HepG2 (cell line): ENCODE measurements at regions not wholly inside any gene's neighbourhood (a gene's known extent, or its start where the extent isn't known, plus 50 kb on each side); places are given as distances from the start of the nearest gene placed in this dataset.

ENCODE experiments used
- ATAC-seq: fragments of 200-7000 bp; cut with Tn5 transposase; 3 replicates; pipeline ENCODE4 v1.9.1; 2020; ENCODE audit warnings: mild to moderate bottlenecking, moderate library complexity
- BruUV-seq: library from RNA; stranded (reverse); fragments of 400-500 nt; replicated peaks from 2 replicates; lab custom pipeline; 2021; lab: Mats Ljungman, UMichigan
- CTCF ChIA-PET: fragments of 300-600 bp; formaldehyde crosslinking; extraction: SDS; loops from one replicate; lab custom pipeline; 2021; ENCODE audit warnings: low total read pairs, inconsistent platforms, low intra/inter-chr PET ratio; lab: Yijun Ruan, JAX
- POLR2A ChIA-PET: fragments of 350-600 bp; sonication (Branson Sonifier 250); formaldehyde crosslinking; loops from one replicate; lab custom pipeline; 2020; ENCODE audit warnings: antibody characterized with exemption, inconsistent platforms; lab: Yijun Ruan, JAX
- DNase-seq: peaks from one replicate; pipeline ENCODE4 v3.0.0-alpha.2; 2015; ENCODE audit warnings: low spot score
- FAIRE-seq: peaks from 3 replicates; lab custom pipeline; 2011; peaks lifted over from hg19 to GRCh38; lab: Jason Lieb, UNC
- H2AFZ ChIP-seq: one replicate; pipeline ENCODE4 v1.6.1; 2011; ENCODE audit warnings: low read length, inconsistent platforms
- H3K27ac ChIP-seq: fragments of 300-600 bp; 3 replicates; pipeline ENCODE4 v1.8.0; 2011; ENCODE audit warnings: mixed run types, mild to moderate bottlenecking, mixed read lengths, low read length, inconsistent platforms; ENCODE audit not compliant: insufficient read depth; ENCODE audit errors: extremely low read length
- H3K27me3 ChIP-seq, 2 experiments: fragments of 200-600 bp in 1 of 2; 2 replicates in 1 of 2; 3 replicates in 1 of 2; pipeline versions ENCODE4 v1.6.0 to v1.8.0; 2011; ENCODE audit warnings: low read length in 2 of 2, mild to moderate bottlenecking in 2 of 2, moderate library complexity in 2 of 2, inconsistent platforms in 1 of 2; ENCODE audit not compliant: insufficient read depth in 2 of 2, control insufficient read depth in 1 of 2
- H3K36me3 ChIP-seq, 2 experiments: fragments of 200-600 bp in 1 of 2; replicated peaks in 1 of 2; 2 replicates in 1 of 2; 3 replicates in 1 of 2; pipeline versions ENCODE4 v1.5.1 to v1.8.0; 2011; ENCODE audit warnings: low read length in 2 of 2, inconsistent platforms in 1 of 2; ENCODE audit not compliant: insufficient read depth in 2 of 2, control insufficient read depth in 1 of 2
- H3K4me1 ChIP-seq: 2 replicates; pipeline ENCODE4 v1.5.1; 2012; ENCODE audit warnings: low read length, inconsistent platforms; ENCODE audit not compliant: insufficient read depth
- H3K4me2 ChIP-seq: 2 replicates; pipeline ENCODE4 v1.6.0; 2011; ENCODE audit warnings: low read depth, low read length, inconsistent platforms
- H3K4me3 ChIP-seq, 3 experiments: fragments of 200-600 bp in 1 of 3; sonication (generic), shearing (Covaris generic) in 1 of 3; replicated peaks in 1 of 3; 2 replicates each; pipeline ENCODE4 v1.5.1; 2011 to 2016; ENCODE audit warnings: low read length in 3 of 3, inconsistent platforms in 2 of 3, low read depth in 2 of 3, mild to moderate bottlenecking in 2 of 3, control low read depth in 1 of 3, mixed read lengths in 1 of 3; ENCODE audit not compliant: insufficient read depth in 1 of 3
- H3K79me2 ChIP-seq: one replicate; pipeline ENCODE4 v1.6.1; 2011; ENCODE audit warnings: low read length, inconsistent platforms; ENCODE audit not compliant: insufficient read depth
- H3K9ac ChIP-seq: 2 replicates; pipeline ENCODE4 v1.6.0; 2011; ENCODE audit warnings: mild to moderate bottlenecking, low read depth, low read length, inconsistent platforms; ENCODE audit not compliant: insufficient read depth
- H3K9me3 ChIP-seq: 2 replicates; pipeline ENCODE4 v1.5.1; 2012; ENCODE audit warnings: mild to moderate bottlenecking, low read length
- H4K20me1 ChIP-seq: 2 replicates; pipeline ENCODE4 v1.6.0; 2011; ENCODE audit warnings: inconsistent platforms, mild to moderate bottlenecking, low read length, moderate library complexity; ENCODE audit not compliant: insufficient read depth
- MYNN ChIP-seq: sonication (generic); formaldehyde crosslinking; IDR thresholded peaks from 2 replicates; pipeline ENCODE4 v1.4.0; 2020; ENCODE audit warnings: mild to moderate bottlenecking, low read depth, missing genetic modification reagents
- THAP11 ChIP-seq: IDR thresholded peaks from 2 replicates; pipeline ENCODE4 v1.6.1; 2016; ENCODE audit warnings: missing biosample characterization, missing genetic modification reagents
- ZNF143 ChIP-seq: sonication (generic); formaldehyde crosslinking; IDR thresholded peaks from 2 replicates; pipeline ENCODE4 v1.4.0; 2020; ENCODE audit warnings: missing genetic modification reagents
- WGBS: methylation state at CpG from one replicate; pipeline ENCODE4 v1.1.6; 2017; ENCODE audit warnings: low lambda C conversion rate; 5-methylcytosine and 5-hydroxymethylcytosine counted together
- in situ Hi-C: cut with HindIII; loops from 2 replicates; pipeline ENCODE4 v1.10.0; 2017; ENCODE audit warnings: low pct_unique_long_range_greater_than_20kb; ENCODE audit not compliant: extremely low pct_ligation_motif_present
- intact Hi-C: fragments of 100-400 bp; cut with micrococcal nuclease; formaldehyde crosslinking; loops from one replicate; pipeline ENCODE4 v1.10.0; 2022; ENCODE audit not compliant: unreplicated experiment
- TF ChIP-seq, protein P1 (sequence below), 2 experiments: sonication (generic) in 1 of 2; formaldehyde crosslinking in 1 of 2; IDR thresholded peaks; 2 replicates each; pipeline versions ENCODE4 v1.4.0 to v1.6.1; 2016 to 2020; ENCODE audit warnings: borderline replicate concordance in 1 of 2, low read depth in 1 of 2, mild to moderate bottlenecking in 1 of 2, missing genetic modification reagents in 1 of 2

DNA sequence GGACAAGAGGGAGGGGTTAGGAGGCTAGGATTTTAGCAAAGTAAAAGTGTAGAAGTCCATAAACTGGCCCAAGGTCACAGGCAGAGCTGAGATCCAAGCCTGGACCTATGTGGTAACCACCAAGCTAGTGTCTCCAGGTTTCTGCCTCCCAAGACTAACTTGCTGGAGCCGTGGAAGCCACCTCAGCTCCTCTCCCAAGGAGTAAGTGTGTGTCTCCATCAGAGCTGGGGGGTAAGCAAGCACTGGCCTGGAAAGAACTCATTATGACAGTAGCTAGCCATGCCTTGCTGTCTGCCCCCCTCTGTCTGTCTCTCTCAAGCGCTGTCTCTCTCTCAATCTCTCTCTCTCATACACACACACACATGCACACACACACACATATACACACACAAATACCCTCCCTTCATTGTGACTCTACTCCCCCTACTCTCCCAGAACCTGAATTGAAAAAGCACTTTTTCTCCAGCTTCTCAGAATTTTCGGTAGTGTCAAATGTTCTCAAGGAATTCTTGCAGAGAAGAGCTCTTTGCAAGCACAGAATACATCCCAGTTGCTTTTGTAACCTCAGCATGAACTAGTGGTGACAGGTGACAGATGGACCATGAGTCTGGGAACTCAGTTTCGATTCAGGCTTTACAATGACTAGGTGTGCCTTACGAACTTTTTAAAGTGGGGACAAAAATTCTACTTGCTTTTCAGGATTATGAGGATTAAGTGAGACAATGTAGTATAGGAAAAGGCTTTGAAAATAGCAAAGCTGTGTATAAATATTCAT, 238.0 kb upstream of the FGGY start (continued):
- TF ChIP-seq, protein P1, sequence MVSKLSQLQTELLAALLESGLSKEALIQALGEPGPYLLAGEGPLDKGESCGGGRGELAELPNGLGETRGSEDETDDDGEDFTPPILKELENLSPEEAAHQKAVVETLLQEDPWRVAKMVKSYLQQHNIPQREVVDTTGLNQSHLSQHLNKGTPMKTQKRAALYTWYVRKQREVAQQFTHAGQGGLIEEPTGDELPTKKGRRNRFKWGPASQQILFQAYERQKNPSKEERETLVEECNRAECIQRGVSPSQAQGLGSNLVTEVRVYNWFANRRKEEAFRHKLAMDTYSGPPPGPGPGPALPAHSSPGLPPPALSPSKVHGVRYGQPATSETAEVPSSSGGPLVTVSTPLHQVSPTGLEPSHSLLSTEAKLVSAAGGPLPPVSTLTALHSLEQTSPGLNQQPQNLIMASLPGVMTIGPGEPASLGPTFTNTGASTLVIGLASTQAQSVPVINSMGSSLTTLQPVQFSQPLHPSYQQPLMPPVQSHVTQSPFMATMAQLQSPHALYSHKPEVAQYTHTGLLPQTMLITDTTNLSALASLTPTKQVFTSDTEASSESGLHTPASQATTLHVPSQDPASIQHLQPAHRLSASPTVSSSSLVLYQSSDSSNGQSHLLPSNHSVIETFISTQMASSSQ (IDR thresholded peaks at IDR 0.05; ENCODE audit: low read depth) = no peak
- TF ChIP-seq, protein P1 (CRISPR knock-in tag; IDR thresholded peaks at IDR 0.05; ENCODE audit: borderline replicate concordance) = no peak

DNA sequence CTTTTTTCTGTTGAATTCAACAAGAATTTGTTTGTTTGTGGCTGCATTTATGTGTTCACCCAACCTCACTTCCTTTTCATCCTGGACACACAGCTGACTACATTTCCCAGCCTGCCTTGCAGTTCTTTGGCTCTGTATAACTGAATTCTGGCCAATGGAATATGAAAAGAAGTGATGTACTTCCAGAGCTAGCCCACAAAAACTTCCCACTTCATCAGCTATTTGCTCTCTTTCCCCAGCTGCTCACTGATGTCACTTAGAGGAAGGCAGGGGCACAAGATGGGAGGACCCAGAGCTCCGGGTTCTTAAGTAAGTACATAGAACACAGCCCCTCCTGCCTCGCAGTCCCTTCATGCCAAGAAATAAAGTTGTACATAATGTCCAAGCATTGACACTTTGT, 235.0 kb upstream of the FGGY start:
- Histone ChIP-seq H3K9me3 (no peaks in the 10 kb centered on the region), H3K27ac (no peak overlapping the region), H2AFZ (no peak overlapping the region), H3K79me2 (no peaks in the 10 kb centered on the region), H3K4me2 (no peak overlapping the region), H3K4me3 (no peak overlapping the region), H3K9ac (no peak overlapping the region), H3K4me1 (peaks cover 32% of the 10 kb centered on the region), H4K20me1 (no peaks in the 10 kb centered on the region), H3K27me3 (peaks cover 5 to 18% of the 10 kb centered on the region in 2 experiments), H3K36me3 (no peaks in the 10 kb centered on the region)
- WGBS = 82% methylated on average over 2 of the region's 2 CpGs
- no peak for ATAC-seq
- TF ChIP-seq MYNN (CRISPR knock-in tag) = no peak
- TF ChIP-seq ZNF143 (CRISPR knock-in tag) = peak; percentile 57
- TF ChIP-seq THAP11 (CRISPR knock-in tag) = peak; percentile 87
- CTCF ChIA-PET = no interaction called here
- in situ Hi-C loops = no loop called here
- FAIRE-seq = no peak
- POLR2A ChIA-PET = no interaction called here
- DNase-seq = no peak
- BruUV-seq = no TSS peak
- intact Hi-C loops = no loop called here
